AG09309 (cell line): ENCODE measurements at regions not wholly inside any gene's neighbourhood (a gene's known extent, or its start where the extent isn't known, plus 50 kb on each side); places are given as distances from the start of the nearest gene placed in this dataset.

Source experiments
- DNase-seq: peaks from one replicate; pipeline ENCODE4 v3.0.0-alpha.2; 2010; ENCODE audit warnings: low read depth
- H3K4me3 ChIP-seq: 2 replicates; pipeline ENCODE4 v1.5.1; 2011; ENCODE audit warnings: mild to moderate bottlenecking, low read depth, low read length, moderate library complexity; ENCODE audit not compliant: control insufficient read depth
- TF ChIP-seq, protein P1 (sequence below): IDR thresholded peaks from 2 replicates; pipeline ENCODE4 v1.5.1; 2011; ENCODE audit warnings: mild to moderate bottlenecking, low read depth, low read length, inconsistent platforms; ENCODE audit not compliant: insufficient read depth, control insufficient read depth; ENCODE audit errors: missing control alignments

DNA sequence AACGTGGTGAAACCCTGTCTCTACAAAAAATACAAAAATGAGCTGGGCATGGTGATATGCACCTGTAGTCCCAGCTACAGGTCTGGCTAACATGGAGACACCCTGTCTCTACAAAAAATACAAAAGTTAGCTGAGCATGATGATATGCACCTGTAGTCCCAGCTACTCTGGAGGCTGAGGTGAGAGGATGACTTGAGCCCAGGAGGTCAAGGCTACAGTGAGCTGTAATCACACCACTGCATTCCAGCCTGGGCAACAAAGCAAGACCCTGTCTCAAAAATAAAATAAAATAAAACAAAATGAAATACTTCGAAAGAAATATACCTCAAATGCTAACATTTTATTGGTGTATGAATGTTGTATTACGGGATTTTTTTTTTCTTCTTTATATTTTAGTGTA lies 107.6 kb upstream of the EGLN3 start:
- DNase-seq = no peak
- TF ChIP-seq, protein P1, sequence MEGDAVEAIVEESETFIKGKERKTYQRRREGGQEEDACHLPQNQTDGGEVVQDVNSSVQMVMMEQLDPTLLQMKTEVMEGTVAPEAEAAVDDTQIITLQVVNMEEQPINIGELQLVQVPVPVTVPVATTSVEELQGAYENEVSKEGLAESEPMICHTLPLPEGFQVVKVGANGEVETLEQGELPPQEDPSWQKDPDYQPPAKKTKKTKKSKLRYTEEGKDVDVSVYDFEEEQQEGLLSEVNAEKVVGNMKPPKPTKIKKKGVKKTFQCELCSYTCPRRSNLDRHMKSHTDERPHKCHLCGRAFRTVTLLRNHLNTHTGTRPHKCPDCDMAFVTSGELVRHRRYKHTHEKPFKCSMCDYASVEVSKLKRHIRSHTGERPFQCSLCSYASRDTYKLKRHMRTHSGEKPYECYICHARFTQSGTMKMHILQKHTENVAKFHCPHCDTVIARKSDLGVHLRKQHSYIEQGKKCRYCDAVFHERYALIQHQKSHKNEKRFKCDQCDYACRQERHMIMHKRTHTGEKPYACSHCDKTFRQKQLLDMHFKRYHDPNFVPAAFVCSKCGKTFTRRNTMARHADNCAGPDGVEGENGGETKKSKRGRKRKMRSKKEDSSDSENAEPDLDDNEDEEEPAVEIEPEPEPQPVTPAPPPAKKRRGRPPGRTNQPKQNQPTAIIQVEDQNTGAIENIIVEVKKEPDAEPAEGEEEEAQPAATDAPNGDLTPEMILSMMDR = no peak

DNA sequence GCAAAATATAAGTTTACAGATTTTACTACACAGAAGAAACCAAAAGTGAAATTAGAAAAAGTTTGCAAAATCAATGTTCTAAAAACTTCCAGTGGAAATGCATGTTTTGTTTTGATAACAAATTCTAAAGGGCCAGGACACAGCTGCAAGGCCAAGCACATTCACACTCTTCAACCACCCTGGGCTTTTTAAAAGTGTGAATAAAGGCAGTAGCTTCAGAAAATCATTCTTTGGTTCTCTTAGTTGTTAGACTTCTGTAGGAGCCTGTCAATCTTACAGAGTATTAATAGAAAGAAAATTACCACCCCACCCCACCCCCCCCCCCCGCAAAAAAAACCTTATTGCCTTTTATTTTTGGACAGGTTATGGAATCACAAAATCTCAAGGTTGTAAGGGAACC lies 105.2 kb upstream of the EGLN3 start:
- H3K4me3 ChIP-seq = no peak overlapping the region
- TF ChIP-seq, protein P1 = no peak
- no peak for DNase-seq

More for the DNA sequence above, 107.6 kb upstream of the EGLN3 start:
- no peak overlapping the region for H3K4me3 ChIP-seq

GRCh38 chr14:34055157-34055950 lies 104.5 kb upstream of the EGLN3 start:
- H3K4me3 ChIP-seq = no peak overlapping the region
- TF ChIP-seq, protein P1 = no peak
- DNase-seq = no peak

GRCh38 chr14:34053666-34054065 lies 102.8 kb upstream of the EGLN3 start:
- no peak for DNase-seq
- TF ChIP-seq, protein P1 = no peak
- H3K4me3 ChIP-seq = no peak overlapping the region

DNA sequence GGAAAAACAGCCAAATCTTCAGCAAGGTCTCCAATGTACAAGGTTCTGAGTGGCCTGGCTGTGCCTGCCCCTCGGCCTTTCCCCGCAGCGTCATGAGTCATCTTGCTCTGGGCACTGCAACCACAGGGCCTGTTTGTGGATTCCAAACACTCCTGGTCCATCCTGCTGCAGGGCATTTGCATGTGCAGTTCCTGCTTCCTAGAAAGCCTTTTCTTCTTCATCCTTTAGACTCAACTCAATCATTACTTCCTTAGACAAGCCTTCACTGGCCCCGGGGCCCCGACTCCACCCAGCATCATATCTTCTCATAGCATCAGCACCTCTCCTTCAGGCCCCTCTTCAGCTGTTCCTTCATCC lies 101.8 kb upstream of the EGLN3 start:
- TF ChIP-seq, protein P1 = no peak

DNA sequence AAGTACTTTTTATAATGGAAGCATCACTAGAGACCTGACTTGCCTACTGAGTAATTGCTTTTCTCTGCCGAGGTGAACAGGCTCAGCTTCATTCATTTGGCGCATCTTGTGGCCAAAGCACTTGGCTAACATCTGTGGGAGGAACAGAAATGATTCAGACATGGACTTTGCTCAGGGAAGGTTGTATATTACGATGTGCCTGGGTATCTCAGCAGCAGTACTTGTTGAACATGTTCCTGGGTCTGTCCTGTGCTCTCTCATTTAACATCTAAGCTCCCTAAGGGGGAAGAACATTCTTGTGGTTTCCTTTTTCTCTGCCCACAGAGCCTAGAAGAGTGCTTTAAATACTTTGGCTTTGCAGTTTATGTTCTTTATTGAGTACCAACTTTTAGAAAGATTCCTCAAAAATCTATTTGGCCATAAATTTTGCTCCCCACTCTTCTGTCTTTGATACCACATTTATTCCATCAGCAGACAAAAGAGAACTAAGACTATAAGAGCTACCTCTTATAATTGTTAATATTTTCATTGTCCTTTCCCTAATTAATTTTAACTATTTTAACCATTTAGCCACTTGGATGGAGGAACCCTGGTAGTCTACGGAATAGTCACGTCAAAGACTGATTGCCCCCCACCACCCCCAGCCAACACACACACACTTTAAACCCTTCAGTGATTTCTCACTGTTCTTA lies 101.2 kb upstream of the EGLN3 start:
- H3K4me3 ChIP-seq = no peak overlapping the region
- TF ChIP-seq, protein P1 = no peak
- DNase-seq = peak; percentile 49

More for the DNA sequence above, 101.8 kb upstream of the EGLN3 start:
- DNase-seq = no peak
- no peak overlapping the region for H3K4me3 ChIP-seq
